ENCODE measurements at regions not wholly inside any gene's neighbourhood (a gene's known extent, or its start where the extent isn't known, plus 50 kb on each side); places are given as distances from the start of the nearest gene placed in this dataset.

GRCh38 chr4:34193451-34194154 lies 2050.7 kb downstream of the ARAP2 start:
- DNase-seq (ENCODE audit: low read depth) = no peak

GRCh38 chr4:34194585-34194984 lies 2049.7 kb downstream of the ARAP2 start:
- no peak for DNase-seq (ENCODE audit: low read depth)

- no peak for DNase-seq (ENCODE audit: low read depth)
Observed at GRCh38 chr4:34196375-34196774, 2047.9 kb downstream of the ARAP2 start.

GRCh38 chr4:34198966-34199365 lies 2045.3 kb downstream of the ARAP2 start:
- DNase-seq (ENCODE audit: low read depth) = no peak

GRCh38 chr4:34200535-34200934 lies 2043.8 kb downstream of the ARAP2 start:
- no peak for DNase-seq (ENCODE audit: low read depth)

GRCh38 chr4:34202154-34202553 lies 2042.2 kb downstream of the ARAP2 start:
- DNase-seq (ENCODE audit: low read depth) = no peak

GRCh38 chr4:34220601-34221000 lies 2023.7 kb downstream of the ARAP2 start:
- no peak for DNase-seq (ENCODE audit: low read depth)

- DNase-seq (ENCODE audit: low read depth) = no peak
Observed at GRCh38 chr4:34221986-34222385, 2022.3 kb downstream of the ARAP2 start.

- DNase-seq (ENCODE audit: low read depth) = no peak
Observed at GRCh38 chr4:34236118-34236517, 2008.2 kb downstream of the ARAP2 start.

- no peak for DNase-seq (ENCODE audit: low read depth)
Observed at GRCh38 chr4:34245276-34245675, 1999.0 kb downstream of the ARAP2 start.

GRCh38 chr4:34250562-34250961 lies 1993.8 kb downstream of the ARAP2 start:
- DNase-seq (ENCODE audit: low read depth) = peak; percentile 43

GRCh38 chr4:34253239-34253638 lies 1991.1 kb downstream of the ARAP2 start:
- DNase-seq (ENCODE audit: low read depth) = no peak

- DNase-seq (ENCODE audit: low read depth) = no peak
Observed at GRCh38 chr4:34258176-34258575, 1986.1 kb downstream of the ARAP2 start.

- no peak for DNase-seq (ENCODE audit: low read depth)
Observed at GRCh38 chr4:34261799-34262314, 1982.5 kb downstream of the ARAP2 start.

- no peak for DNase-seq (ENCODE audit: low read depth)
Observed at GRCh38 chr4:34269613-34270012, 1974.7 kb downstream of the ARAP2 start.

- no peak for DNase-seq (ENCODE audit: low read depth)
Observed at GRCh38 chr4:34271479-34272355, 1972.6 kb downstream of the ARAP2 start.

GRCh38 chr4:34279011-34279410 lies 1965.3 kb downstream of the ARAP2 start:
- no peak for DNase-seq (ENCODE audit: low read depth)

- no peak for DNase-seq (ENCODE audit: low read depth)
Observed at GRCh38 chr4:34280131-34280530, 1964.2 kb downstream of the ARAP2 start.

GRCh38 chr4:34281826-34282225 lies 1962.5 kb downstream of the ARAP2 start:
- DNase-seq (ENCODE audit: low read depth) = no peak

GRCh38 chr4:34289489-34289888 lies 1954.8 kb downstream of the ARAP2 start:
- no peak for DNase-seq (ENCODE audit: low read depth)

GRCh38 chr4:34289962-34290361 lies 1954.4 kb downstream of the ARAP2 start:
- DNase-seq (ENCODE audit: low read depth) = no peak

- no peak for DNase-seq (ENCODE audit: low read depth)
Observed at GRCh38 chr4:34293459-34293858, 1950.9 kb downstream of the ARAP2 start.

GRCh38 chr4:34309383-34309906 lies 1934.9 kb downstream of the ARAP2 start:
- no peak for DNase-seq (ENCODE audit: low read depth)

Data from stromal cell of bone marrow (primary cell).